Daoy (cell line): ENCODE measurements at regions not wholly inside any gene's neighbourhood (a gene's known extent, or its start where the extent isn't known, plus 50 kb on each side); places are given as distances from the start of the nearest gene placed in this dataset.

Experiments
- DNase-seq: peaks from one replicate; pipeline ENCODE4 v3.0.0-alpha.2; 2015; ENCODE audit warnings: low read depth

GRCh38 chrX:100512471-100512870 is 72.3 kb upstream of the TNMD start:
- peak; percentile 0 for DNase-seq

GRCh38 chrX:100494646-100495370 is 84.7 kb upstream of the PCDH19 start:
- DNase-seq = no peak

GRCh38 chrX:100491174-100491573 is 81.1 kb upstream of the PCDH19 start:
- no peak for DNase-seq

- DNase-seq = no peak
These were observed 77.7 kb upstream of the PCDH19 start for GRCh38 chrX:100487795-100488194.

GRCh38 chrX:100484971-100485370 is 74.9 kb upstream of the PCDH19 start:
- DNase-seq = no peak

- DNase-seq = no peak
These were observed 69.3 kb upstream of the PCDH19 start for GRCh38 chrX:100479329-100479728.

GRCh38 chrX:100478714-100479306 is 68.7 kb upstream of the PCDH19 start:
- DNase-seq = no peak

GRCh38 chrX:100477958-100478357 is 67.9 kb upstream of the PCDH19 start:
- DNase-seq = no peak

GRCh38 chrX:100477467-100477866 is 67.4 kb upstream of the PCDH19 start:
- DNase-seq = no peak
